Neutrophil (primary cell): ENCODE measurements at regions not wholly inside any gene's neighbourhood (a gene's known extent, or its start where the extent isn't known, plus 50 kb on each side); places are given as distances from the start of the nearest gene placed in this dataset.
"Not testable (repeated sequence)": the region's sequence is repeated elsewhere in the genome, so short reads cannot be mapped to it uniquely, and the experiment has no call there.

Experiments
- H3K27ac ChIP-seq: fragments of 200-600 bp; sonication (generic); 2 replicates; pipeline ENCODE4 v1.5.1; 2016; ENCODE audit warnings: mild to moderate bottlenecking, moderate library complexity
- H3K27me3 ChIP-seq: fragments of 200-600 bp; sonication (generic); 2 replicates; pipeline ENCODE4 v1.6.0; 2016; ENCODE audit warnings: mild to moderate bottlenecking
- H3K36me3 ChIP-seq: fragments of 200-600 bp; sonication (generic); 2 replicates; pipeline ENCODE4 v1.5.1; 2017
- H3K4me1 ChIP-seq, 2 experiments: fragments of 200-600 bp in 1 of 2; sonication (generic) in 1 of 2; 1 replicate in 1 of 2; 2 replicates in 1 of 2; pipeline versions ENCODE4 v1.5.1 to v1.6.1; 2013 to 2016; ENCODE audit warnings: low read depth in 1 of 2, low read length in 1 of 2, mild to moderate bottlenecking in 1 of 2, moderate library complexity in 1 of 2; ENCODE audit not compliant: control insufficient read depth in 1 of 2, insufficient read depth in 1 of 2
- H3K4me3 ChIP-seq, 2 experiments: fragments of 200-600 bp in 1 of 2; sonication (generic) in 1 of 2; 1 replicate in 1 of 2; 2 replicates in 1 of 2; pipeline ENCODE4 v1.5.1; 2013 to 2016; ENCODE audit warnings: low read depth in 1 of 2, low read length in 1 of 2, mild to moderate bottlenecking in 1 of 2, moderate library complexity in 1 of 2
- H3K9me3 ChIP-seq: fragments of 200-600 bp; sonication (generic); 2 replicates; pipeline ENCODE4 v1.5.1; 2016
- CTCF ChIP-seq: fragments of 200-600 bp; sonication (generic); IDR thresholded peaks from 2 replicates; pipeline ENCODE4 v1.5.1; 2016; ENCODE audit warnings: antibody characterized with exemption

- Histone ChIP-seq H3K9me3 (no peaks in the 10 kb centered on the region), H3K4me1 (peaks cover 11 to 15% of the 10 kb centered on the region in 2 experiments), H3K27me3 (no peaks in the 10 kb centered on the region), H3K36me3 (no peaks in the 10 kb centered on the region), H3K4me3 (no peak overlapping the region), H3K27ac (no peak overlapping the region)
- TF ChIP-seq CTCF = no peak
These were observed 154.0 kb downstream of the LY86 start for GRCh38 chr6:6742535-6742934.

GRCh38 chr6:6744551-6744950, 156.0 kb downstream of the LY86 start:
- peaks cover 19 to 24% of the 10 kb centered on the region in 2 experiments for H3K4me1 ChIP-seq
- no peaks in the 10 kb centered on the region for H3K36me3 ChIP-seq
- no peak overlapping the region for H3K27ac ChIP-seq
- H3K4me3 ChIP-seq = no peak overlapping the region
- no peaks in the 10 kb centered on the region for H3K9me3 ChIP-seq
- no peaks in the 10 kb centered on the region for H3K27me3 ChIP-seq
- TF ChIP-seq CTCF = no peak

- not testable (repeated sequence) for H3K36me3 ChIP-seq, H3K4me3 ChIP-seq, H3K9me3 ChIP-seq, H3K27ac ChIP-seq, H3K27me3 ChIP-seq
- peaks cover 29 to 30% of the 10 kb centered on the region in 2 experiments for H3K4me1 ChIP-seq
These were observed 157.3 kb downstream of the LY86 start for GRCh38 chr6:6745637-6746332.

- Histone ChIP-seq H3K36me3 (no peaks in the 10 kb centered on the region), H3K4me3 (no peak overlapping the region), H3K4me1 (peaks cover 36 to 37% of the 10 kb centered on the region in 2 experiments), H3K9me3 (no peaks in the 10 kb centered on the region), H3K27me3 (no peaks in the 10 kb centered on the region), H3K27ac (no peak overlapping the region)
- no peak for TF ChIP-seq CTCF
These were observed 157.9 kb downstream of the LY86 start for GRCh38 chr6:6746333-6746969.

- H3K27me3 ChIP-seq = no peaks in the 10 kb centered on the region
- no peaks in the 10 kb centered on the region for H3K9me3 ChIP-seq
- H3K27ac ChIP-seq = no peak overlapping the region
- TF ChIP-seq CTCF = no peak
- no peak overlapping the region for H3K4me3 ChIP-seq
- H3K4me1 ChIP-seq = peaks cover 41 to 42% of the 10 kb centered on the region in 2 experiments
- no peaks in the 10 kb centered on the region for H3K36me3 ChIP-seq
These were observed 158.4 kb downstream of the LY86 start for GRCh38 chr6:6746970-6747338.

GRCh38 chr6:6747371-6747770, 158.9 kb downstream of the LY86 start:
- Histone ChIP-seq H3K27ac (no peak overlapping the region), H3K27me3 (no peaks in the 10 kb centered on the region), H3K4me3 (no peak overlapping the region), H3K9me3 (no peaks in the 10 kb centered on the region), H3K36me3 (no peaks in the 10 kb centered on the region), H3K4me1 (peaks cover 45 to 46% of the 10 kb centered on the region in 2 experiments)
- no peak for TF ChIP-seq CTCF
